ENCODE measurements at regions not wholly inside any gene's neighbourhood (a gene's known extent, or its start where the extent isn't known, plus 50 kb on each side); places are given as distances from the start of the nearest gene placed in this dataset.

DNA sequence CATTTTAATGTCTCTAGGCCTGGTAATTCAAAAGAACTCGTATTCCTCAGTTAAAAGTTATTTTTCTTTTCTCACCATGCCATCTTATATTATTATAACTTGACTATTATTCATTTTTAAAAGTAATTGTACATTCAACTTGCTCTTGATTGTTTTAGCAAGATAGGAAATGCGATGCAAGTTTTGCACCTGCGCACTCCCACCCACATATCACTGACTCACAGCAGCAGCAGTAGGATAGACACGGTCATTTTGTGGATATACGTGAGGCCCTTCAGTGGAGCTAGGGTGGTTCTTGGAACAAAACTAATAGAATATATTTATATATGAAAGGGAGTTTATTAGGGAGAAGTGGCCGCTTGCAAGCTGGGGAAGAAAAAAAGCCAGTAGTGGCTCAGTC lies 95.5 kb upstream of the UBE3A start:
- Histone ChIP-seq H3F3A (replicated peaks; ENCODE audit: low read depth) (no peaks in the 10 kb centered on the region), H3K79me2 (replicated peaks; ENCODE audit: insufficient read depth) (no peaks in the 10 kb centered on the region), H3K27me3 (ENCODE audit: insufficient read depth) (no peaks in the 10 kb centered on the region), H3K9me2 (ENCODE audit: insufficient read depth) (0 out of 2 replicates have a peak, but pooled peaks cover 6% of the 10 kb centered on the region), H2AFZ (no peak overlapping the region), H3K4me2 (no peak overlapping the region), H4K20me1 (replicated peaks; ENCODE audit: insufficient read depth) (no peaks in the 10 kb centered on the region), H3K4me3 (no peak overlapping the region), H3K27ac (ENCODE audit: low read depth) (no peak overlapping the region), H3K4me1 (ENCODE audit: insufficient read depth) (peaks cover 22% of the 10 kb centered on the region), H3K36me3 (ENCODE audit: insufficient read depth) (no peaks in the 10 kb centered on the region)
- DNase-seq (ENCODE audit: low spot score), result no peak
- Mint-ChIP-seq H3K4me1 (peaks cover 36% of the 10 kb centered on the region), H3K27me3 (ENCODE audit: insufficient read depth, low read depth, poor library complexity) (peaks cover 3% of the 10 kb centered on the region), H3K9me3 (peaks cover 19% of the 10 kb centered on the region), H3K4me3 (no peak overlapping the region), H3K27ac (no peak overlapping the region), H3K36me3 (ENCODE audit: low read depth) (peaks cover 12% of the 10 kb centered on the region)
- no peak for ATAC-seq
- TF ChIP-seq, protein P1, sequence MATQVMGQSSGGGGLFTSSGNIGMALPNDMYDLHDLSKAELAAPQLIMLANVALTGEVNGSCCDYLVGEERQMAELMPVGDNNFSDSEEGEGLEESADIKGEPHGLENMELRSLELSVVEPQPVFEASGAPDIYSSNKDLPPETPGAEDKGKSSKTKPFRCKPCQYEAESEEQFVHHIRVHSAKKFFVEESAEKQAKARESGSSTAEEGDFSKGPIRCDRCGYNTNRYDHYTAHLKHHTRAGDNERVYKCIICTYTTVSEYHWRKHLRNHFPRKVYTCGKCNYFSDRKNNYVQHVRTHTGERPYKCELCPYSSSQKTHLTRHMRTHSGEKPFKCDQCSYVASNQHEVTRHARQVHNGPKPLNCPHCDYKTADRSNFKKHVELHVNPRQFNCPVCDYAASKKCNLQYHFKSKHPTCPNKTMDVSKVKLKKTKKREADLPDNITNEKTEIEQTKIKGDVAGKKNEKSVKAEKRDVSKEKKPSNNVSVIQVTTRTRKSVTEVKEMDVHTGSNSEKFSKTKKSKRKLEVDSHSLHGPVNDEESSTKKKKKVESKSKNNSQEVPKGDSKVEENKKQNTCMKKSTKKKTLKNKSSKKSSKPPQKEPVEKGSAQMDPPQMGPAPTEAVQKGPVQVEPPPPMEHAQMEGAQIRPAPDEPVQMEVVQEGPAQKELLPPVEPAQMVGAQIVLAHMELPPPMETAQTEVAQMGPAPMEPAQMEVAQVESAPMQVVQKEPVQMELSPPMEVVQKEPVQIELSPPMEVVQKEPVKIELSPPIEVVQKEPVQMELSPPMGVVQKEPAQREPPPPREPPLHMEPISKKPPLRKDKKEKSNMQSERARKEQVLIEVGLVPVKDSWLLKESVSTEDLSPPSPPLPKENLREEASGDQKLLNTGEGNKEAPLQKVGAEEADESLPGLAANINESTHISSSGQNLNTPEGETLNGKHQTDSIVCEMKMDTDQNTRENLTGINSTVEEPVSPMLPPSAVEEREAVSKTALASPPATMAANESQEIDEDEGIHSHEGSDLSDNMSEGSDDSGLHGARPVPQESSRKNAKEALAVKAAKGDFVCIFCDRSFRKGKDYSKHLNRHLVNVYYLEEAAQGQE (IDR thresholded peaks at IDR 0.05; ENCODE audit: unreplicated experiment), result no peak
- TF ChIP-seq NANOG (IDR thresholded peaks at IDR 0.05; ENCODE audit: borderline replicate concordance), result no peak
- no peak for TF ChIP-seq EZH2 (IDR thresholded peaks at IDR 0.05; ENCODE audit: low read depth, unreplicated experiment)
- TF ChIP-seq POLR2AphosphoS5 (IDR thresholded peaks at IDR 0.05; ENCODE audit: low read depth), result no peak
- TF ChIP-seq CTCF (conservative IDR thresholded peaks at IDR 0.05; ENCODE audit: low read depth in 2 of 2), result no peak
- no peak for TF ChIP-seq STAT1 (IDR thresholded peaks at IDR 0.05; ENCODE audit: unreplicated experiment)
- TF ChIP-seq, protein P2, sequence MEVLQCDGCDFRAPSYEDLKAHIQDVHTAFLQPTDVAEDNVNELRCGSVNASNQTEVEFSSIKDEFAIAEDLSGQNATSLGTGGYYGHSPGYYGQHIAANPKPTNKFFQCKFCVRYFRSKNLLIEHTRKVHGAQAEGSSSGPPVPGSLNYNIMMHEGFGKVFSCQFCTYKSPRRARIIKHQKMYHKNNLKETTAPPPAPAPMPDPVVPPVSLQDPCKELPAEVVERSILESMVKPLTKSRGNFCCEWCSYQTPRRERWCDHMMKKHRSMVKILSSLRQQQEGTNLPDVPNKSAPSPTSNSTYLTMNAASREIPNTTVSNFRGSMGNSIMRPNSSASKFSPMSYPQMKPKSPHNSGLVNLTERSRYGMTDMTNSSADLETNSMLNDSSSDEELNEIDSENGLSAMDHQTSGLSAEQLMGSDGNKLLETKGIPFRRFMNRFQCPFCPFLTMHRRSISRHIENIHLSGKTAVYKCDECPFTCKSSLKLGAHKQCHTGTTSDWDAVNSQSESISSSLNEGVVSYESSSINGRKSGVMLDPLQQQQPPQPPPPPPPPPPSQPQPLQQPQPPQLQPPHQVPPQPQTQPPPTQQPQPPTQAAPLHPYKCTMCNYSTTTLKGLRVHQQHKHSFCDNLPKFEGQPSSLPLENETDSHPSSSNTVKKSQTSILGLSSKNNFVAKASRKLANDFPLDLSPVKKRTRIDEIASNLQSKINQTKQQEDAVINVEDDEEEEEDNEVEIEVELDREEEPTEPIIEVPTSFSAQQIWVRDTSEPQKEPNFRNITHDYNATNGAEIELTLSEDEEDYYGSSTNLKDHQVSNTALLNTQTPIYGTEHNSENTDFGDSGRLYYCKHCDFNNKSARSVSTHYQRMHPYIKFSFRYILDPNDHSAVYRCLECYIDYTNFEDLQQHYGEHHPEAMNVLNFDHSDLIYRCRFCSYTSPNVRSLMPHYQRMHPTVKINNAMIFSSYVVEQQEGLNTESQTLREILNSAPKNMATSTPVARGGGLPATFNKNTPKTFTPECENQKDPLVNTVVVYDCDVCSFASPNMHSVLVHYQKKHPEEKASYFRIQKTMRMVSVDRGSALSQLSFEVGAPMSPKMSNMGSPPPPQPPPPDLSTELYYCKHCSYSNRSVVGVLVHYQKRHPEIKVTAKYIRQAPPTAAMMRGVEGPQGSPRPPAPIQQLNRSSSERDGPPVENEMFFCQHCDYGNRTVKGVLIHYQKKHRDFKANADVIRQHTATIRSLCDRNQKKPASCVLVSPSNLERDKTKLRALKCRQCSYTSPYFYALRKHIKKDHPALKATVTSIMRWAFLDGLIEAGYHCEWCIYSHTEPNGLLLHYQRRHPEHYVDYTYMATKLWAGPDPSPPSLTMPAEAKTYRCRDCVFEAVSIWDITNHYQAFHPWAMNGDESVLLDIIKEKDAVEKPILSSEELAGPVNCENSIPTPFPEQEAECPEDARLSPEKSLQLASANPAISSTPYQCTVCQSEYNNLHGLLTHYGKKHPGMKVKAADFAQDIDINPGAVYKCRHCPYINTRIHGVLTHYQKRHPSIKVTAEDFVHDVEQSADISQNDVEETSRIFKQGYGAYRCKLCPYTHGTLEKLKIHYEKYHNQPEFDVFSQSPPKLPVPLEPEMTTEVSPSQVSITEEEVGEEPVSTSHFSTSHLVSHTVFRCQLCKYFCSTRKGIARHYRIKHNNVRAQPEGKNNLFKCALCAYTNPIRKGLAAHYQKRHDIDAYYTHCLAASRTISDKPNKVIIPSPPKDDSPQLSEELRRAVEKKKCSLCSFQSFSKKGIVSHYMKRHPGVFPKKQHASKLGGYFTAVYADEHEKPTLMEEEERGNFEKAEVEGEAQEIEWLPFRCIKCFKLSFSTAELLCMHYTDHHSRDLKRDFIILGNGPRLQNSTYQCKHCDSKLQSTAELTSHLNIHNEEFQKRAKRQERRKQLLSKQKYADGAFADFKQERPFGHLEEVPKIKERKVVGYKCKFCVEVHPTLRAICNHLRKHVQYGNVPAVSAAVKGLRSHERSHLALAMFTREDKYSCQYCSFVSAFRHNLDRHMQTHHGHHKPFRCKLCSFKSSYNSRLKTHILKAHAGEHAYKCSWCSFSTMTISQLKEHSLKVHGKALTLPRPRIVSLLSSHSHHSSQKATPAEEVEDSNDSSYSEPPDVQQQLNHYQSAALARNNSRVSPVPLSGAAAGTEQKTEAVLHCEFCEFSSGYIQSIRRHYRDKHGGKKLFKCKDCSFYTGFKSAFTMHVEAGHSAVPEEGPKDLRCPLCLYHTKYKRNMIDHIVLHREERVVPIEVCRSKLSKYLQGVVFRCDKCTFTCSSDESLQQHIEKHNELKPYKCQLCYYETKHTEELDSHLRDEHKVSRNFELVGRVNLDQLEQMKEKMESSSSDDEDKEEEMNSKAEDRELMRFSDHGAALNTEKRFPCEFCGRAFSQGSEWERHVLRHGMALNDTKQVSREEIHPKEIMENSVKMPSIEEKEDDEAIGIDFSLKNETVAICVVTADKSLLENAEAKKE (CRISPR knock-in tag; IDR thresholded peaks at IDR 0.05), result no peak
- TF ChIP-seq JUNB (IDR thresholded peaks at IDR 0.05; ENCODE audit: unreplicated experiment), result no peak
- TF ChIP-seq, protein P3, sequence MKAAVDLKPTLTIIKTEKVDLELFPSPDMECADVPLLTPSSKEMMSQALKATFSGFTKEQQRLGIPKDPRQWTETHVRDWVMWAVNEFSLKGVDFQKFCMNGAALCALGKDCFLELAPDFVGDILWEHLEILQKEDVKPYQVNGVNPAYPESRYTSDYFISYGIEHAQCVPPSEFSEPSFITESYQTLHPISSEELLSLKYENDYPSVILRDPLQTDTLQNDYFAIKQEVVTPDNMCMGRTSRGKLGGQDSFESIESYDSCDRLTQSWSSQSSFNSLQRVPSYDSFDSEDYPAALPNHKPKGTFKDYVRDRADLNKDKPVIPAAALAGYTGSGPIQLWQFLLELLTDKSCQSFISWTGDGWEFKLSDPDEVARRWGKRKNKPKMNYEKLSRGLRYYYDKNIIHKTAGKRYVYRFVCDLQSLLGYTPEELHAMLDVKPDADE (IDR thresholded peaks at IDR 0.05), result no peak
- no peak for TF ChIP-seq ZNF331 (CRISPR knock-in tag; IDR thresholded peaks at IDR 0.05; ENCODE audit: low read depth)
- no peak for TF ChIP-seq CREB1 (CRISPR knock-in tag; IDR thresholded peaks at IDR 0.05; ENCODE audit: low read depth)
- TF ChIP-seq EZH2phosphoT487 (IDR thresholded peaks at IDR 0.05; ENCODE audit: unreplicated experiment), result no peak
- TF ChIP-seq ZNF114 (CRISPR knock-in tag; IDR thresholded peaks at IDR 0.05), result no peak

Measured in GM23338 (cell line).